Heart left ventricle (tissue), 16 donors: ENCODE measurements at regions not wholly inside any gene's neighbourhood (a gene's known extent, or its start where the extent isn't known, plus 50 kb on each side); places are given as distances from the start of the nearest gene placed in this dataset.

Source experiments
- ATAC-seq, 4 donors: fragments of 200-7000 bp; cut with Tn5 transposase; one replicate each; pipeline ENCODE4 v1.9.1; 2020 to 2022; ENCODE audit warnings: moderate library complexity in 4 of 4, mild to moderate bottlenecking in 3 of 4, moderate number of reproducible peaks in 1 of 4
- DNase-seq, 5 donors: peaks; one replicate each; pipeline ENCODE4 v3.0.0-alpha.2; 2020
- H3K27ac ChIP-seq, 12 donors: fragments of 200-600 bp; sonication (generic) in 4 of 12; one replicate each; pipeline versions ENCODE4 v1.5.0 to v1.8.0; 2016 to 2022; ENCODE audit warnings: mild to moderate bottlenecking in 2 of 12
- H3K27me3 ChIP-seq, 9 donors: fragments of 200-600 bp; sonication (generic) in 2 of 9; one replicate each; pipeline versions ENCODE4 v1.5.1 to v1.8.0; 2016 to 2022; ENCODE audit warnings: mild to moderate bottlenecking in 3 of 9
- H3K36me3 ChIP-seq, 9 donors: fragments of 200-600 bp; sonication (generic) in 2 of 9; one replicate each; pipeline versions ENCODE4 v1.5.0 to v1.8.0; 2018 to 2022; ENCODE audit warnings: mild to moderate bottlenecking in 2 of 9
- H3K4me1 ChIP-seq, 12 donors: fragments of 200-600 bp; sonication (generic) in 4 of 12; one replicate each; pipeline versions ENCODE4 v1.5.0 to v1.8.0; 2016 to 2022; ENCODE audit warnings: mild to moderate bottlenecking in 3 of 12
- H3K4me3 ChIP-seq, 12 donors: fragments of 200-600 bp; sonication (generic) in 4 of 12; one replicate each; pipeline versions ENCODE4 v1.5.0 to v1.8.0; 2017 to 2022; ENCODE audit warnings: mild to moderate bottlenecking in 9 of 12, moderate library complexity in 4 of 12
- H3K9me3 ChIP-seq, 12 donors: fragments of 200-600 bp; sonication (generic) in 4 of 12; one replicate each; pipeline versions ENCODE4 v1.5.0 to v1.8.0; 2016 to 2022; ENCODE audit warnings: mild to moderate bottlenecking in 1 of 12
- POLR2A ChIP-seq, 2 donors: fragments of 450-650 bp; IDR thresholded peaks; one replicate each; pipeline ENCODE4 v1.6.1; 2017; ENCODE audit warnings: antibody characterized with exemption in 2 of 2, mild to moderate bottlenecking in 2 of 2, moderate library complexity in 2 of 2
- whole genome bisulfite sequencing, 4 donors: extraction: QIAGEN DNeasy Blood & Tissue Kit in 2 of 4; methylation state at CpG; one replicate each; pipeline versions ENCODE4 v1.1.5 to v1.1.7; 2013 to 2018; 5-methylcytosine and 5-hydroxymethylcytosine counted together
- intact Hi-C, 10 donors: fragments of 100-400 bp; cut with DNase I; formaldehyde crosslinking; loops; one replicate each; pipeline versions ENCODE4 v1.11.1 to v1.14.2; 2022
- TF ChIP-seq, protein P1 (sequence below), 12 donors: fragments of 200-600 bp; sonication (generic) in 4 of 12; IDR thresholded peaks; one replicate each; pipeline versions ENCODE4 v1.5.0 to v1.8.0; 2018 to 2022; ENCODE audit warnings: antibody characterized with exemption in 12 of 12, mild to moderate bottlenecking in 5 of 12
- donor health status: ischemic (EF 13 %, LVEDD 7.1; RV severe dilation, severe dysfunction).
- donor health status: healthy with polysubstance abuse.
- donor health status: DM: no; HTN: yes; CAD: no.
- donor health status: DM: no; HTN: no; CAD: no.
- donor health status: ischemic (EF 25% LVEDD 6.9; RV normal size, moderate dysfunction).
- donor health status: ischemic (EF 25% LVEDD 5.7; RV mildly dilated, moderate dysfunction).
- donor health status: healthy.
- donor health status: DM: yes; HTN: yes; CAD: no.
- donor health status: ischemic (EF 35%, LVEDD 5.7; RV mildly dilated, moderate dysfunction).
- donor health status: nonischemic (EF 11% LVEDD 7.7; RV severe dilation, severe dysfunction).
- donor health status: DM: yes; HTN: yes; CAD: no.
- donor health status: PGD.
- donor health status: ischemic (EF 29% LVEDD 5.4; RV normal size, mild dysfunction).
- donor health status: nonischemic (EF 23%, LVEDD 6.1; RV moderate dilation, normal function).

DNA sequence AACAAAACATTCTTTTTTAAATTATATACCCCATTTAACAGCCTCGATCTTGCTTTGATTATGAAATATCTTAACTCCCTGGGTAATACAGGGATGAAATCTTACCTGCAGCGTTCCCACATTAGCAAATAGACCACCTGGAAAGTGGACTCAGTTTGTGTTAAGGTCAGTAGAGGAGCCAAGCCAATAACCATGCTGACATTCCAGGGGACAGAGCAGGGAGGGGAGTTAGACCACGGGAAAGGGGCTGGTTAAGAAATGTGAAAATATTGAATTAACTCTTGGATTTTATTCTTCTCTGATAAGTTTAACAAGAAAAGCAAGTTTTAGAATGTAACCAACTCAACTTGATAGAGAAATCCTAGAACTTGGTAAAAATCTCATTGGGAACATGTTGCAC lies 144.9 kb upstream of the CLEC14A start:
- Histone ChIP-seq H3K4me1 (no peaks in the 10 kb centered on the region), H3K4me3 (no peak overlapping the region), H3K9me3 (no peaks in the 10 kb centered on the region), H3K27me3 (no peaks in the 10 kb centered on the region), H3K27ac (no peak overlapping the region), H3K36me3 (no peaks in the 10 kb centered on the region)
- WGBS, 4 donors: 71 to 83% (median 77%) methylated on average over 3 of the region's 3 CpGs
- ATAC-seq (no peak), DNase-seq (no peak)
- TF ChIP-seq POLR2A (IDR thresholded peaks at IDR 0.05): no peak
- TF ChIP-seq, protein P1, sequence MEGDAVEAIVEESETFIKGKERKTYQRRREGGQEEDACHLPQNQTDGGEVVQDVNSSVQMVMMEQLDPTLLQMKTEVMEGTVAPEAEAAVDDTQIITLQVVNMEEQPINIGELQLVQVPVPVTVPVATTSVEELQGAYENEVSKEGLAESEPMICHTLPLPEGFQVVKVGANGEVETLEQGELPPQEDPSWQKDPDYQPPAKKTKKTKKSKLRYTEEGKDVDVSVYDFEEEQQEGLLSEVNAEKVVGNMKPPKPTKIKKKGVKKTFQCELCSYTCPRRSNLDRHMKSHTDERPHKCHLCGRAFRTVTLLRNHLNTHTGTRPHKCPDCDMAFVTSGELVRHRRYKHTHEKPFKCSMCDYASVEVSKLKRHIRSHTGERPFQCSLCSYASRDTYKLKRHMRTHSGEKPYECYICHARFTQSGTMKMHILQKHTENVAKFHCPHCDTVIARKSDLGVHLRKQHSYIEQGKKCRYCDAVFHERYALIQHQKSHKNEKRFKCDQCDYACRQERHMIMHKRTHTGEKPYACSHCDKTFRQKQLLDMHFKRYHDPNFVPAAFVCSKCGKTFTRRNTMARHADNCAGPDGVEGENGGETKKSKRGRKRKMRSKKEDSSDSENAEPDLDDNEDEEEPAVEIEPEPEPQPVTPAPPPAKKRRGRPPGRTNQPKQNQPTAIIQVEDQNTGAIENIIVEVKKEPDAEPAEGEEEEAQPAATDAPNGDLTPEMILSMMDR (IDR thresholded peaks at IDR 0.05): no peak
- intact Hi-C loops: no loop called here

DNA sequence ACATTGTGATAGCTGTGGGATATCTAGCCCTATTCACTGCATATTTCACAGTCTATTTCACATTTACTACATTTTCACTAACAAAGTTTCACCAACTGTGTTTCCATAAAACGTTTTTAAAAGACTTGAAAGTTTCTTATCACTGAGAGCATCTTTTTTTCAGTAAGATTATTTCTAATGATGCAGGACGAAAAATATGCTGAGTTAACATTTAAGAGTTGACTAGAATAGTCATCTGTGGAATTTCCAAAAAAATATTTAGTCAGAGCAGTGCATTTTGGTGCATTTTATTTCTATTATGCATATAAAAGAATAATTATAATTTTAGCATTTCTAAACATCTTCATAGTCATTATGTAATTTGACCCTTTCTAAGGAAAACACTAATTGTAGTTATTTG lies 143.8 kb upstream of the CLEC14A start:
- H3K36me3 ChIP-seq: no peaks in the 10 kb centered on the region
- DNase-seq (no peak), ATAC-seq (no peak)
- TF ChIP-seq, protein P1 (IDR thresholded peaks at IDR 0.05): no peak
- TF ChIP-seq POLR2A (IDR thresholded peaks at IDR 0.05): no peak
- no peaks in the 10 kb centered on the region for H3K4me1 ChIP-seq
- WGBS, 4 donors: 49 to 58% (median 52%) methylated on average over 2 of the region's 2 CpGs
- H3K27ac ChIP-seq: no peak overlapping the region
- H3K9me3 ChIP-seq: no peaks in the 10 kb centered on the region
- H3K4me3 ChIP-seq: no peak overlapping the region
- no peaks in the 10 kb centered on the region for H3K27me3 ChIP-seq
- intact Hi-C loops: no loop called here

DNA sequence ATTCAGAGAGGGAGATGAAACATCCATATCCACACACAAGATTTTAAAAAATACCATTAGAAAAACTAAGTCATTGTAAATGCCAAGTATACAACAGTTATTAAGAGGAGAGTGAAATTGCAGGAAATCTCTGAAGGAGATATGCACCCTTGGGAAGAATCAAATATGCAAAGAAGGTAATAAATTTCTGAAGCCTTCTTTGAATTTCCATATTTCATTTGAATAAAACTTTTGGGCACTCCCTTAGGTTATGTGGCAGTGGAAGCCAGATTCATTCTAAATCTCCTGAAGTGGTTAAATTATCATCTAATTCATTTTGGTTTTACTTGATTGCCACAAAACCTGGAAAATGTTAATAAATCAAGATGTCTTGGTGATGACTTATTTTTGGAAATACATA lies 138.9 kb upstream of the CLEC14A start:
- Histone ChIP-seq H3K4me1 (peaks cover 0 to 5% (median 0%) of the 10 kb centered on the region in 12 donors), H3K27me3 (no peaks in the 10 kb centered on the region), H3K4me3 (no peak overlapping the region), H3K27ac (no peak overlapping the region), H3K36me3 (no peaks in the 10 kb centered on the region), H3K9me3 (no peaks in the 10 kb centered on the region)
- DNase-seq: no peak
- TF ChIP-seq, protein P1 (IDR thresholded peaks at IDR 0.05): no peak
- TF ChIP-seq POLR2A (IDR thresholded peaks at IDR 0.05): no peak
- ATAC-seq: no peak
- intact Hi-C loops: no loop called here

DNA sequence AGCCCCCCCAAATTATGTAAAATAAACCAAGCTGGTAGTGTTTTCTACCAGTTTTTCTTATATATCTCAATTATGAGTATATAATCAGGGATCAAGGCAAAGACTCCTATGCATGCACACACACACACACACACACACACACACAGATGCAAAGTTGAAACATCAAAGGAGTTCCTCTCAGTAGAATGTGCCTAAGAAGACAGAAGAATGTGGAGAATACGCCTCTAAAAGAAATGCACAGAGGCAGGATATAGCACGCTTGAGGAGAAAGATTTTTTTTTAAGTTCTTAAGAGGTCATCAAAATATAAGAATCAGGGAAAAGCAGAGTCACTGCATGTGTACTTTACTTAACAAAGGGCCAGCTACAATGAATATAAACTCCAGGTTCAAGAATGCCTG lies 138.2 kb upstream of the CLEC14A start:
- Histone ChIP-seq H3K36me3 (no peaks in the 10 kb centered on the region), H3K4me3 (no peak overlapping the region), H3K9me3 (no peaks in the 10 kb centered on the region), H3K27me3 (no peaks in the 10 kb centered on the region), H3K4me1 (peaks cover 0 to 5% (median 0%) of the 10 kb centered on the region in 12 donors), H3K27ac (no peak overlapping the region)
- TF ChIP-seq POLR2A (IDR thresholded peaks at IDR 0.05): no peak
- TF ChIP-seq, protein P1 (IDR thresholded peaks at IDR 0.05): no peak
- WGBS, 4 donors: 77 to 88% (median 81%) methylated on average over 2 of the region's 2 CpGs
- intact Hi-C loops: no loop called here
- no peak for ATAC-seq
- no peak for DNase-seq
